K562 (cell line): ENCODE measurements at regions not wholly inside any gene's neighbourhood (a gene's known extent, or its start where the extent isn't known, plus 50 kb on each side); places are given as distances from the start of the nearest gene placed in this dataset.

Experiments
- ATAC-seq: fragments of 200-7000 bp; cut with Tn5 transposase; 3 replicates; pipeline ENCODE4 v1.9.1; 2020; ENCODE audit warnings: moderate library complexity
- BruUV-seq: library from RNA; stranded (reverse); fragments of 400-500 nt; replicated peaks from 2 replicates; lab custom pipeline; 2021; lab: Mats Ljungman, UMichigan
- CTCF ChIA-PET: fragments of 300-600 bp; formaldehyde crosslinking; extraction: SDS; loops from one replicate; lab custom pipeline; 2021; ENCODE audit warnings: low intra/inter-chr PET ratio; lab: Yijun Ruan, JAX
- POLR2A ChIA-PET: fragments of 300-600, 350-650 bp; sonication (Branson Sonifier 250); formaldehyde crosslinking; extraction: SDS; loops from one replicate; lab custom pipeline; 2021; ENCODE audit warnings: antibody characterized with exemption, inconsistent platforms; lab: Yijun Ruan, JAX
- DNase-seq, 4 experiments: peaks; one replicate each; pipeline versions ENCODE4 v3.0.0 to v3.0.0-alpha.2; 2011 to 2018; ENCODE audit warnings: low spot score in 3 of 4, mixed read lengths in 3 of 4; ENCODE audit errors: extremely low read depth in 1 of 4
- FAIRE-seq: peaks from 2 replicates; lab custom pipeline; 2011; peaks lifted over from hg19 to GRCh38; lab: Jason Lieb, UNC
- H2AFZ ChIP-seq: 2 replicates; pipeline ENCODE4 v1.6.0; 2011; ENCODE audit warnings: low read depth, low read length, control low read depth, inconsistent platforms
- H3K27ac ChIP-seq: fragments of 200-600 bp; 3 replicates; pipeline ENCODE4 v1.8.0; 2011; ENCODE audit warnings: low read depth, mild to moderate bottlenecking, control low read depth, inconsistent platforms, low read length, moderate library complexity, mixed read lengths; ENCODE audit errors: extremely low read depth
- H3K27me3 ChIP-seq, 2 experiments: fragments of 300-600 bp in 1 of 2; 2 replicates in 1 of 2; 3 replicates in 1 of 2; pipeline versions ENCODE4 v1.6.0 to v1.8.0; 2011; ENCODE audit warnings: inconsistent platforms in 2 of 2, low read length in 2 of 2, mild to moderate bottlenecking in 1 of 2, mixed read lengths in 1 of 2, moderate library complexity in 1 of 2; ENCODE audit not compliant: control insufficient read depth in 2 of 2, insufficient read depth in 2 of 2
- H3K36me3 ChIP-seq: fragments of 300-600 bp; 3 replicates; pipeline ENCODE4 v1.8.0; 2011; ENCODE audit warnings: mild to moderate bottlenecking, low read length, inconsistent platforms; ENCODE audit not compliant: control insufficient read depth, insufficient read depth
- H3K4me1 ChIP-seq, 2 experiments: fragments of 200-600 bp in 1 of 2; replicated peaks in 1 of 2; 2 replicates in 1 of 2; 3 replicates in 1 of 2; pipeline versions ENCODE4 v1.5.1 to v1.8.0; 2011; ENCODE audit warnings: inconsistent platforms in 2 of 2, low read length in 2 of 2, mild to moderate bottlenecking in 1 of 2, mixed read lengths in 1 of 2, moderate library complexity in 1 of 2; ENCODE audit not compliant: control insufficient read depth in 2 of 2, insufficient read depth in 2 of 2
- H3K4me2 ChIP-seq: 2 replicates; pipeline ENCODE4 v1.6.1; 2011; ENCODE audit warnings: low read length, control low read depth, inconsistent platforms, mixed read lengths; ENCODE audit not compliant: insufficient read depth
- H3K4me3 ChIP-seq: fragments of 200-600 bp; sonication (generic), shearing (Covaris generic); 2 replicates; pipeline ENCODE4 v1.5.1; 2016; ENCODE audit warnings: control low read depth, inconsistent platforms
- H3K79me2 ChIP-seq: fragments of 200-600 bp; 3 replicates; pipeline ENCODE4 v1.8.0; 2011; ENCODE audit warnings: low read length, inconsistent platforms; ENCODE audit not compliant: control insufficient read depth, insufficient read depth
- H3K9ac ChIP-seq, 2 experiments: 2 replicates each; pipeline versions ENCODE4 v1.6.0 to v1.6.1; 2011; ENCODE audit warnings: low read depth in 2 of 2, low read length in 2 of 2, control low read depth in 1 of 2, inconsistent platforms in 1 of 2, mild to moderate bottlenecking in 1 of 2, mixed read lengths in 1 of 2; ENCODE audit not compliant: insufficient read depth in 1 of 2
- H3K9me1 ChIP-seq: one replicate; pipeline ENCODE4 v1.6.0; 2011; ENCODE audit warnings: inconsistent platforms, mild to moderate bottlenecking, low read length, moderate library complexity; ENCODE audit not compliant: control insufficient read depth, insufficient read depth
- H3K9me3 ChIP-seq: replicated peaks from 2 replicates; pipeline ENCODE4 v1.5.1; 2011; ENCODE audit warnings: low read depth, low read length, inconsistent platforms; ENCODE audit not compliant: control insufficient read depth, insufficient read depth
- H4K20me1 ChIP-seq: replicated peaks from 2 replicates; pipeline ENCODE4 v1.6.1; 2011; ENCODE audit warnings: low read length, inconsistent platforms, mixed read lengths; ENCODE audit not compliant: control insufficient read depth, insufficient read depth
- ATF7 ChIP-seq: fragments of 450-650 bp; IDR thresholded peaks from 2 replicates; pipeline ENCODE4 v1.7.1; 2014; ENCODE audit warnings: mild to moderate bottlenecking, moderate library complexity
- BRCA1 ChIP-seq, 2 experiments: fragments of 450-650 bp in 1 of 2; sonication (generic) in 1 of 2; formaldehyde crosslinking in 1 of 2; IDR thresholded peaks; 2 replicates each; pipeline versions ENCODE4 v1.5.0 to v1.6.1; 2017 to 2020; ENCODE audit warnings: mild to moderate bottlenecking in 1 of 2, missing genetic modification reagents in 1 of 2
- C11orf30 ChIP-seq: fragments of 450-650 bp; IDR thresholded peaks from 2 replicates; pipeline ENCODE4 v1.6.1; 2016; ENCODE audit warnings: low read depth, mild to moderate bottlenecking
- ESRRB ChIP-seq: fragments of 250-450 bp; sonication (Bioruptor Pico); IDR thresholded peaks from 2 replicates; pipeline ENCODE4 v1.5.0; 2020; ENCODE audit warnings: mild to moderate bottlenecking, moderate library complexity, borderline replicate concordance
- ETV5 ChIP-seq: sonication (generic); formaldehyde crosslinking; IDR thresholded peaks from 2 replicates; pipeline ENCODE4 v1.4.0; 2020; ENCODE audit warnings: low read depth, mild to moderate bottlenecking, missing genetic modification reagents
- FOXK1 ChIP-seq: sonication (generic); formaldehyde crosslinking; IDR thresholded peaks from 2 replicates; pipeline ENCODE4 v1.8.0; 2022; ENCODE audit warnings: missing genetic modification reagents, mild to moderate bottlenecking, borderline replicate concordance
- PRDM10 ChIP-seq: fragments of 450-650 bp; IDR thresholded peaks from 2 replicates; pipeline ENCODE4 v1.6.1; 2018; ENCODE audit not compliant: partially characterized antibody
- PREB ChIP-seq: sonication (generic); formaldehyde crosslinking; IDR thresholded peaks from 2 replicates; pipeline ENCODE4 v1.8.1; 2023; ENCODE audit warnings: mild to moderate bottlenecking, missing genetic modification reagents
- RFX7 ChIP-seq: fragments of 250-450 bp; sonication (Bioruptor Pico); IDR thresholded peaks from 2 replicates; pipeline ENCODE4 v1.5.1; 2021; ENCODE audit warnings: mild to moderate bottlenecking
- SMARCE1 ChIP-seq: fragments of 450-650 bp; IDR thresholded peaks from 2 replicates; pipeline ENCODE4 v1.7.1; 2016; ENCODE audit warnings: mild to moderate bottlenecking
- ZBTB7A ChIP-seq: IDR thresholded peaks from 2 replicates; pipeline ENCODE4 v1.6.1; 2011; ENCODE audit warnings: low read depth, mild to moderate bottlenecking, low read length, moderate library complexity, borderline replicate concordance; ENCODE audit not compliant: control insufficient read depth
- ZNF311 ChIP-seq: fragments of 250-450 bp; sonication (Bioruptor Pico); IDR thresholded peaks from 2 replicates; pipeline ENCODE4 v1.4.0; 2020; ENCODE audit warnings: mild to moderate bottlenecking, moderate library complexity
- ZNF384 ChIP-seq: IDR thresholded peaks from 2 replicates; pipeline ENCODE4 v1.6.1; 2012; ENCODE audit warnings: low read depth, low read length, improper control_type of control experiment
- WGBS: fragments of 100-300 bp; shearing (Covaris generic); methylation state at CpG from one replicate; pipeline ENCODE4 v1.1.6; 2016; ENCODE audit warnings: low coverage, mixed read lengths; ENCODE audit not compliant: insufficient coverage; ENCODE audit errors: missing lambda C conversion rate; 5-methylcytosine and 5-hydroxymethylcytosine counted together
- in situ Hi-C: fragments of 300-500 bp; cut with MboI; formaldehyde crosslinking; loops from 4 replicates; pipeline ENCODE4 v1.15.0; 2018; ENCODE audit warnings: inconsistent platforms, mixed read lengths
- intact Hi-C: fragments of 100-400 bp; cut with micrococcal nuclease; formaldehyde crosslinking; loops from 2 replicates; pipeline ENCODE4 v1.14.2; 2022

- 0% methylated on average over 2 of the region's 2 CpGs for WGBS
- in situ Hi-C loops, result no loop called here
- DNase-seq, result no peak
- BruUV-seq, result no TSS peak
- no peaks in the 10 kb centered on the region for H3K9me1 ChIP-seq
- no peak overlapping the region for H3K27ac ChIP-seq
- no peak overlapping the region for H3K4me3 ChIP-seq
- no peak overlapping the region for H2AFZ ChIP-seq
- intact Hi-C loops, result no loop called here
- H3K9me3 ChIP-seq, result no peaks in the 10 kb centered on the region
- POLR2A ChIA-PET, result no interaction called here
- CTCF ChIA-PET, result no interaction called here
- H3K4me2 ChIP-seq, result no peak overlapping the region
- peaks cover 0 to 7% of the 10 kb centered on the region in 2 experiments; a peak in 2 of 5 replicates for H3K27me3 ChIP-seq
- no peak for ATAC-seq
- FAIRE-seq, result no peak
- TF ChIP-seq ATF7, result peak; percentile 13; the same call in 1 of the 2 replicates
- TF ChIP-seq RFX7 (CRISPR knock-in tag), result no peak
- no peaks in the 10 kb centered on the region for H4K20me1 ChIP-seq
- H3K4me1 ChIP-seq, result no peaks in the 10 kb centered on the region; a peak in 1 of 5 replicates
- no peaks in the 10 kb centered on the region for H3K79me2 ChIP-seq
- no peak overlapping the region for H3K9ac ChIP-seq
- H3K36me3 ChIP-seq, result no peaks in the 10 kb centered on the region
These were observed 461.3 kb downstream of the ENC1 start for GRCh38 chr5:74179179-74179578.

GRCh38 chr5:74177961-74178360 is 462.6 kb downstream of the ENC1 start:
- Histone ChIP-seq H3K9me1 (no peaks in the 10 kb centered on the region), H3K27me3 (peaks cover 0 to 9% of the 10 kb centered on the region in 2 experiments; a peak in 1 of 5 replicates), H3K36me3 (no peaks in the 10 kb centered on the region), H4K20me1 (no peaks in the 10 kb centered on the region), H3K79me2 (no peaks in the 10 kb centered on the region), H3K27ac (no peak overlapping the region), H2AFZ (no peak overlapping the region), H3K4me3 (no peak overlapping the region), H3K4me1 (no peaks in the 10 kb centered on the region; a peak in 1 of 5 replicates), H3K9me3 (no peaks in the 10 kb centered on the region), H3K4me2 (no peak overlapping the region), H3K9ac (no peak overlapping the region)
- FAIRE-seq, result no peak
- CTCF ChIA-PET, result no interaction called here
- intact Hi-C loops, result no loop called here
- POLR2A ChIA-PET, result no interaction called here
- ATAC-seq, result no peak
- no peak for DNase-seq
- in situ Hi-C loops, result no loop called here
- 3% methylated on average over 3 of the region's 3 CpGs for WGBS
- no TSS peak for BruUV-seq
- TF ChIP-seq BRCA1 (IDR thresholded peaks at IDR 0.05) (no peak), BRCA1 (CRISPR knock-in tag; IDR thresholded peaks at IDR 0.05) (no peak), PREB (CRISPR knock-in tag) (no peak), ZNF311 (no peak), ETV5 (CRISPR knock-in tag) (no peak), FOXK1 (CRISPR knock-in tag) (no peak), PRDM10 (no peak), C11orf30 (no peak), SMARCE1 (no peak), ZBTB7A (no peak), ZNF384 (no peak), ESRRB (no peak)
